ENCODE measurements at regions not wholly inside any gene's neighbourhood (a gene's known extent, or its start where the extent isn't known, plus 50 kb on each side); places are given as distances from the start of the nearest gene placed in this dataset.

DNA sequence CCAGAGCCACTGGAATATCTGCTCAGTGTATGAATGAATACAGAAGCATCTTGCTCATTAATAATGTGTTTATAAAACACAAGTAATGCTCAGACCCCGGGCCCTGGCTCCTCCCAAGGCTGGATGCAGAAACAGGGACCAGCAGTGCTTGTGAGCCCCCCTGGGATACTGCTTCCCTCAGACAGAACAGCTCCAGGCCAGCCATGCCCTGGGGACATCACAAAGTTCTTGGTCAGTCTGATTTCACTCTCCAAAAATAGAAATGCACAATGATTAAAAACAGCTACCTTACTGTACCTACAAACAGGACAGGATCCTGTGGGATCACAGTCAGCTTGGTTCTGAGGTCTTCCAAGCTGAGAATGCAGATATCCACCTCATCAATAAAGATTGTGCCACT is 68.2 kb downstream of the ABCC12 start:
- TF ChIP-seq, protein P1, sequence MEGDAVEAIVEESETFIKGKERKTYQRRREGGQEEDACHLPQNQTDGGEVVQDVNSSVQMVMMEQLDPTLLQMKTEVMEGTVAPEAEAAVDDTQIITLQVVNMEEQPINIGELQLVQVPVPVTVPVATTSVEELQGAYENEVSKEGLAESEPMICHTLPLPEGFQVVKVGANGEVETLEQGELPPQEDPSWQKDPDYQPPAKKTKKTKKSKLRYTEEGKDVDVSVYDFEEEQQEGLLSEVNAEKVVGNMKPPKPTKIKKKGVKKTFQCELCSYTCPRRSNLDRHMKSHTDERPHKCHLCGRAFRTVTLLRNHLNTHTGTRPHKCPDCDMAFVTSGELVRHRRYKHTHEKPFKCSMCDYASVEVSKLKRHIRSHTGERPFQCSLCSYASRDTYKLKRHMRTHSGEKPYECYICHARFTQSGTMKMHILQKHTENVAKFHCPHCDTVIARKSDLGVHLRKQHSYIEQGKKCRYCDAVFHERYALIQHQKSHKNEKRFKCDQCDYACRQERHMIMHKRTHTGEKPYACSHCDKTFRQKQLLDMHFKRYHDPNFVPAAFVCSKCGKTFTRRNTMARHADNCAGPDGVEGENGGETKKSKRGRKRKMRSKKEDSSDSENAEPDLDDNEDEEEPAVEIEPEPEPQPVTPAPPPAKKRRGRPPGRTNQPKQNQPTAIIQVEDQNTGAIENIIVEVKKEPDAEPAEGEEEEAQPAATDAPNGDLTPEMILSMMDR (IDR thresholded peaks at IDR 0.05; ENCODE audit: control extremely low read depth in 1 of 3, insufficient read depth in 1 of 3, low read depth in 1 of 3, low read length in 3 of 3), result no peak
- TF ChIP-seq POLR2A (IDR thresholded peaks at IDR 0.05; ENCODE audit: control extremely low read depth in 1 of 2, low read depth in 2 of 2, low read length in 2 of 2) (no peak), EP300 (IDR thresholded peaks at IDR 0.05; ENCODE audit: borderline replicate concordance in 1 of 2, low read depth in 2 of 2, low read length in 2 of 2) (no peak), JUND (IDR thresholded peaks at IDR 0.05; ENCODE audit: low read length) (no peak), TBP (IDR thresholded peaks at IDR 0.05; ENCODE audit: low read depth, low read length) (no peak)
